ENCODE measurements at regions not wholly inside any gene's neighbourhood (a gene's known extent, or its start where the extent isn't known, plus 50 kb on each side); places are given as distances from the start of the nearest gene placed in this dataset.

GRCh38 chr4:34767407-34767806, 1476.9 kb downstream of the ARAP2 start:
- Histone ChIP-seq H3K9me3 (ENCODE audit: control insufficient read depth, insufficient read depth, low read depth, low read length) (no peaks in the 10 kb centered on the region), H4K20me1 (ENCODE audit: control insufficient read depth, extremely low read depth, insufficient read depth, low read length) (no peaks in the 10 kb centered on the region), H3K9ac (ENCODE audit: insufficient read depth, low read length) (no peak overlapping the region), H3K4me3 (replicated peaks in 1 of 4; ENCODE audit: control extremely low read depth in 1 of 4, insufficient read depth in 1 of 4, low read depth in 3 of 4, low read length in 4 of 4) (no peak overlapping the region), H3K4me1 (ENCODE audit: control insufficient read depth, extremely low read depth, insufficient read depth, low read length) (no peaks in the 10 kb centered on the region), H3K36me3 (ENCODE audit: control insufficient read depth, insufficient read depth, low read length) (no peaks in the 10 kb centered on the region), H3K4me2 (ENCODE audit: extremely low read depth, insufficient read depth, low read length) (no peak overlapping the region), H2AFZ (ENCODE audit: low read length) (no peak overlapping the region), H3K79me2 (ENCODE audit: control insufficient read depth, insufficient read depth, low read length) (no peaks in the 10 kb centered on the region), H3K27me3 (ENCODE audit: control insufficient read depth, insufficient read depth, low read length) (no peaks in the 10 kb centered on the region), H3K27ac (ENCODE audit: insufficient read depth, low read length) (no peak overlapping the region)
- TF ChIP-seq CTCF (conservative IDR thresholded peaks at IDR 0.05 in 1 of 2, IDR thresholded peaks at IDR 0.05 in 1 of 2; ENCODE audit: low read depth in 1 of 2, low read length in 2 of 2) (no peak), EZH2 (IDR thresholded peaks at IDR 0.05; ENCODE audit: low read length, missing control alignments) (no peak)
- no peak for DNase-seq (ENCODE audit: low read depth in 2 of 2)

GRCh38 chr4:34771632-34772031, 1472.7 kb downstream of the ARAP2 start:
- Histone ChIP-seq H3K27me3 (ENCODE audit: control insufficient read depth, insufficient read depth, low read length) (no peaks in the 10 kb centered on the region), H3K4me3 (replicated peaks in 1 of 4; ENCODE audit: control extremely low read depth in 1 of 4, insufficient read depth in 1 of 4, low read depth in 3 of 4, low read length in 4 of 4) (no peak overlapping the region), H3K79me2 (ENCODE audit: control insufficient read depth, insufficient read depth, low read length) (no peaks in the 10 kb centered on the region), H3K27ac (ENCODE audit: insufficient read depth, low read length) (no peak overlapping the region), H3K9ac (ENCODE audit: insufficient read depth, low read length) (no peak overlapping the region), H3K4me1 (ENCODE audit: control insufficient read depth, extremely low read depth, insufficient read depth, low read length) (no peaks in the 10 kb centered on the region), H2AFZ (ENCODE audit: low read length) (no peak overlapping the region), H4K20me1 (ENCODE audit: control insufficient read depth, extremely low read depth, insufficient read depth, low read length) (no peaks in the 10 kb centered on the region), H3K36me3 (ENCODE audit: control insufficient read depth, insufficient read depth, low read length) (no peaks in the 10 kb centered on the region), H3K9me3 (ENCODE audit: control insufficient read depth, insufficient read depth, low read depth, low read length) (no peaks in the 10 kb centered on the region), H3K4me2 (ENCODE audit: extremely low read depth, insufficient read depth, low read length) (no peak overlapping the region)
- TF ChIP-seq CTCF (conservative IDR thresholded peaks at IDR 0.05 in 1 of 2, IDR thresholded peaks at IDR 0.05 in 1 of 2; ENCODE audit: low read depth in 1 of 2, low read length in 2 of 2) (no peak), EZH2 (IDR thresholded peaks at IDR 0.05; ENCODE audit: low read length, missing control alignments) (no peak)
- DNase-seq (ENCODE audit: low read depth in 2 of 2), result no peak

GRCh38 chr4:34790131-34790530, 1454.2 kb downstream of the ARAP2 start:
- TF ChIP-seq EZH2 (IDR thresholded peaks at IDR 0.05; ENCODE audit: low read length, missing control alignments), result no peak
- no peak for TF ChIP-seq CTCF (conservative IDR thresholded peaks at IDR 0.05 in 1 of 2, IDR thresholded peaks at IDR 0.05 in 1 of 2; ENCODE audit: low read depth in 1 of 2, low read length in 2 of 2)

More at GRCh38 chr4:34790131-34790530, 1454.2 kb downstream of the ARAP2 start:
- Histone ChIP-seq H3K9ac (ENCODE audit: insufficient read depth, low read length) (no peak overlapping the region), H3K4me1 (ENCODE audit: control insufficient read depth, extremely low read depth, insufficient read depth, low read length) (no peaks in the 10 kb centered on the region), H4K20me1 (ENCODE audit: control insufficient read depth, extremely low read depth, insufficient read depth, low read length) (no peaks in the 10 kb centered on the region), H3K4me3 (replicated peaks in 1 of 4; ENCODE audit: control extremely low read depth in 1 of 4, insufficient read depth in 1 of 4, low read depth in 3 of 4, low read length in 4 of 4) (no peak overlapping the region), H3K27me3 (ENCODE audit: control insufficient read depth, insufficient read depth, low read length) (no peaks in the 10 kb centered on the region), H3K4me2 (ENCODE audit: extremely low read depth, insufficient read depth, low read length) (no peak overlapping the region), H3K79me2 (ENCODE audit: control insufficient read depth, insufficient read depth, low read length) (no peaks in the 10 kb centered on the region), H3K9me3 (ENCODE audit: control insufficient read depth, insufficient read depth, low read depth, low read length) (no peaks in the 10 kb centered on the region), H3K36me3 (ENCODE audit: control insufficient read depth, insufficient read depth, low read length) (no peaks in the 10 kb centered on the region), H2AFZ (ENCODE audit: low read length) (no peak overlapping the region), H3K27ac (ENCODE audit: insufficient read depth, low read length) (no peak overlapping the region)
- no peak for DNase-seq (ENCODE audit: low read depth in 2 of 2)

Measured in fibroblast of lung (primary cell).